ENCODE measurements at regions not wholly inside any gene's neighbourhood (a gene's known extent, or its start where the extent isn't known, plus 50 kb on each side); places are given as distances from the start of the nearest gene placed in this dataset.
"Not testable (repeated sequence)": the region's sequence is repeated elsewhere in the genome, so short reads cannot be mapped to it uniquely, and the experiment has no call there.

DNA sequence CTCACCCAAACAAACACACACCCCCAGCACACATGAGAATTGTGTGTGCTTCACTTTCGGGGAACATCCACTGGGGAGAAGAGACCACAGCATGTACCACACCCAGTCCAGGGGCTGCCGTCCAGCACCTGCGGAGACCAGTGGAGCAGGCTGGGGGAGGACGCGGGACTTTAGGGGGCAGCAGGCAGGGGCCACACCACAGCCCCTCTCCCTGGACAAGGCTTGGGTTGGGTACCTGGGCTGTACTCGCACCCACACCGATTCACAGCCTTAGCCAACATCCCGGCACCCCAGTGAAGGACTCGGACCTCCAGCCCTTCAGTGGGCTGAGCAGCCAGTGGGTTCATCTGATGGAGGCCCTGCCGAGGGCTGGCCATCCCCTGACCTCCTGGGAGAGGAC lies 63.3 kb downstream of the RBFOX3 start:
- Histone ChIP-seq H3K27me3 (ENCODE audit: control insufficient read depth, insufficient read depth, low read length) (no peaks in the 10 kb centered on the region), H3K36me3 (ENCODE audit: control insufficient read depth, insufficient read depth, low read length) (no peaks in the 10 kb centered on the region), H3K4me3 (ENCODE audit: low read depth, low read length) (no peak overlapping the region)
- POLR2A ChIA-PET = no interaction called here
- DNase-seq (ENCODE audit: low read depth) = no peak
- CTCF ChIA-PET = no interaction called here
- TF ChIP-seq, protein P1, sequence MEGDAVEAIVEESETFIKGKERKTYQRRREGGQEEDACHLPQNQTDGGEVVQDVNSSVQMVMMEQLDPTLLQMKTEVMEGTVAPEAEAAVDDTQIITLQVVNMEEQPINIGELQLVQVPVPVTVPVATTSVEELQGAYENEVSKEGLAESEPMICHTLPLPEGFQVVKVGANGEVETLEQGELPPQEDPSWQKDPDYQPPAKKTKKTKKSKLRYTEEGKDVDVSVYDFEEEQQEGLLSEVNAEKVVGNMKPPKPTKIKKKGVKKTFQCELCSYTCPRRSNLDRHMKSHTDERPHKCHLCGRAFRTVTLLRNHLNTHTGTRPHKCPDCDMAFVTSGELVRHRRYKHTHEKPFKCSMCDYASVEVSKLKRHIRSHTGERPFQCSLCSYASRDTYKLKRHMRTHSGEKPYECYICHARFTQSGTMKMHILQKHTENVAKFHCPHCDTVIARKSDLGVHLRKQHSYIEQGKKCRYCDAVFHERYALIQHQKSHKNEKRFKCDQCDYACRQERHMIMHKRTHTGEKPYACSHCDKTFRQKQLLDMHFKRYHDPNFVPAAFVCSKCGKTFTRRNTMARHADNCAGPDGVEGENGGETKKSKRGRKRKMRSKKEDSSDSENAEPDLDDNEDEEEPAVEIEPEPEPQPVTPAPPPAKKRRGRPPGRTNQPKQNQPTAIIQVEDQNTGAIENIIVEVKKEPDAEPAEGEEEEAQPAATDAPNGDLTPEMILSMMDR (IDR thresholded peaks at IDR 0.05; ENCODE audit: insufficient read depth, low read depth, low read length) = no peak

DNA sequence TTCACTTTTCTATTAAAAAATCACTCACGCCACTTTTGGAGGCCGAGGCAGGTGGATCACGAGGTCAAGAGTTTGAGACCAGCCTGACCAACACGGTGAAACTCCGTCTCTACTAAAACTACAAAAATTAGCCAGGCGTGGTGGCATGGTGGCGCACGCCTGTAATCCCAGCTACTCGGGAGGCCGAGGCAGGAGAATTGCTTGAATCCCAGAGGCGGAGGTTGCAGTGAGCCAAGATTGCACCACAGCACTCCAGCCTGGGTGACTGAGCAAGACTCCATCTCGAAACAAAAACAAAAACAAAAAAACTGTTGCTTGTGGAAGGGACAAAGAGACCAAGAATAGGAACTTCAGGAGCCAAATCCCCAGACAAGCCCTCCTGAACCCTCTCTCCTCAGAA lies 63.7 kb downstream of the RBFOX3 start:
- CTCF ChIA-PET; POLR2A ChIA-PET; H3K4me3 ChIP-seq (ENCODE audit: low read depth, low read length); H3K27me3 ChIP-seq (ENCODE audit: control insufficient read depth, insufficient read depth, low read length); DNase-seq (ENCODE audit: low read depth); H3K36me3 ChIP-seq (ENCODE audit: control insufficient read depth, insufficient read depth, low read length): not testable (repeated sequence)

DNA sequence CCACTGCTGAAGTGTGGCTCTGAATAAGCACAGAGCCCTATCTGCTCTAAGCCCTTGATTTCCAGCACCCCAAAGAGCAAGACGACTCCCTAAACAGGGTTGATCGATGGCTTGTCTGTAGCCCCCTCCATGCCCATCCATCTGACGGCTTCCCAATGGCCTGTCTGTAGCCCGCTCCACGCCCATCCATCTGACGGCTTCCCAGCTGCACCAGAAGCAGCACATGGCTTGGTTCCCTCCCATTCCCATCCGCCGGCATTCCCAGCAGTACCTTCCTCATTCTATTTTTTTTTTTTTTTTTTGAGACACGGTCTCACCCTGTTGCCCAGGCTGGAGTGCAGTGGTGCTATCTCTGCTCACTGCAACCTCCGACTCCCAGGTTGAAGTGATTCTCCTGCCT lies 64.5 kb downstream of the RBFOX3 start:
- ChIA-PET POLR2A (no interaction called here), CTCF (no interaction called here)
- no peak overlapping the region for H3K4me3 ChIP-seq (ENCODE audit: low read depth, low read length)
- H3K27me3 ChIP-seq (ENCODE audit: control insufficient read depth, insufficient read depth, low read length) = no peaks in the 10 kb centered on the region
- no peaks in the 10 kb centered on the region for H3K36me3 ChIP-seq (ENCODE audit: control insufficient read depth, insufficient read depth, low read length)
- TF ChIP-seq, protein P1 (IDR thresholded peaks at IDR 0.05; ENCODE audit: insufficient read depth, low read depth, low read length) = no peak
- no peak for DNase-seq (ENCODE audit: low read depth)

DNA sequence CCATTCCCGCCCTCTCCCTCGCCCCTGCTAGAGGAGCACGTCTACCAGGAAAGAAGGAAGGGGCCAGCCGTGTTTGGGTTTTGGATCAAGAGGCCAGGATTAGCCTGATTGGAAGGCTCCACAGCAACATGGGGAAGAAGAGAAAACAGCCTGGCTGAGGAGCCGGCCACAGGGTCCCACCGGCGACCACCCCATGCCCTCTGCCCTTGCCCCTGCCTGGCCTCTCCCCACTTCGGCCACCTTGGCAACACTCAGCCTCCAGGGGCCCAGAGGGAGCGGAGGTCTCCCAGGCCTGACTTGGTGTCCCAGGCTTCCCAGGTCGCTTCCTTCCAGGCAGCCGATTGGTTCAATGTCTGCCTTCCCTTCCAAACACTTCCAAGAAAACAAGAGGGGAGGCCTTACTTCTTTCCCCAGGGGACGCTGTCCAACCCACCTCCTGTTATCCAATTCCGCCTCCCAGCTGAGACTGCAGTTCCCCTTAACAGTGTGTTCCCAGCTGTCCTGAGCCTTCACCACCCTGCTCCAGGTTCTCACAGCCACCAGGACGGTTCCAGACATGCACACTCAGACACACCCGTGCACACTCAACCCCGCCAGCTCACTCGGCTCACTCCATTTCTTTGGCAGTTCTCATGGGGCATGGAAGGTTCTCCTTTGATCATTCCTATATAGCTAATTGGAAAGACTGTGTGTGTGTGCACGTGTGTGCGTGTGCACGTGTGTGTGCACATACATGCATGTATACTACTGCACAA lies 65.4 kb downstream of the RBFOX3 start:
- no peaks in the 10 kb centered on the region for H3K27me3 ChIP-seq (ENCODE audit: control insufficient read depth, insufficient read depth, low read length)
- TF ChIP-seq, protein P1 (IDR thresholded peaks at IDR 0.05; ENCODE audit: insufficient read depth, low read depth, low read length) = no peak
- no peaks in the 10 kb centered on the region for H3K36me3 ChIP-seq (ENCODE audit: control insufficient read depth, insufficient read depth, low read length)
- ChIA-PET CTCF (interaction anchor here (0.7 kb wide), 1 partner anchor 10 kb away, joined by 3 read pairs; no protein-coding TSS in a partner anchor), POLR2A (no interaction called here)
- DNase-seq (ENCODE audit: low read depth) = no peak
- no peak overlapping the region for H3K4me3 ChIP-seq (ENCODE audit: low read depth, low read length)

DNA sequence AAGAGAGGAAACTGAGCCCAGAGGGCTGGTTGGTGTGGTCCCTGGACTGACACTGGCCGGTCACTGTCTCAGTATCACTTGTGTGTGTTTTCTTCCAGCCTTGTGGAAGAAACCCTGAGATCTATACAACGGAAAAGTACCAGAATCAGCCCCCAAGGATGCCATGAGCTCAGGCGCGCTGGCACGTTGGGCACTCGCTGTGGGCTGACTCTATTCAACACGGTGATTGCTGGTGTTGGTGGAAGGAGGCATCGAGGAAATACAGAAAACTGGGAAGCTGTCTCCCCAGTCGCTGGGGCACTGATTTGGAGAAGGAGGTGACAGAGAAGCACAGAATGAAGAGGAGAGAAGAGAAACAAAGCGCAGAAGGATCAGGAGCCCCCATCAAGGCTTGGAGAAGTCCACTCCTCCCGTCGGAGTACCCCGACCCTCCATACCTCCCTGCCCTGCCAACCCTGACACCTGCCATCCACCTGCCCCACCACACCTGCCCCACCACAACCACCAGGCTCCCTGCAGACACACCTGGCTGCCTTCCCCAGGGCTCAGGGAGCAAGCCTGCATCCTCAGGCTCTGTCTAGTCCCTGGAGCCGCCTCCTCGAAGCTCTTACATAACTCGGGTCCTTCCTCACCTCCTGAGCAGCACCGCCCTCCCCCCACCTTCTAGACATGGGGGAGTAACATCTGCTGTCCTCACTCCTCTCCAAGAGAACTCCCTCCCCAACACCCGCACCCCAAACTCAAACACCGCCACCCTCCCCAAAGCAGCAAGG lies 66.5 kb downstream of the RBFOX3 start:
- H3K27me3 ChIP-seq (ENCODE audit: control insufficient read depth, insufficient read depth, low read length) = no peaks in the 10 kb centered on the region
- H3K4me3 ChIP-seq (ENCODE audit: low read depth, low read length) = no peak overlapping the region

More for the DNA sequence above, 66.5 kb downstream of the RBFOX3 start:
- ChIA-PET POLR2A (no interaction called here), CTCF (no interaction called here)
- TF ChIP-seq, protein P1 (IDR thresholded peaks at IDR 0.05; ENCODE audit: insufficient read depth, low read depth, low read length) = no peak
- no peaks in the 10 kb centered on the region for H3K36me3 ChIP-seq (ENCODE audit: control insufficient read depth, insufficient read depth, low read length)
- no peak for DNase-seq (ENCODE audit: low read depth)

Data from BJ (cell line).